NCI-H774 (cell line): ENCODE measurements at regions not wholly inside any gene's neighbourhood (a gene's known extent, or its start where the extent isn't known, plus 50 kb on each side); places are given as distances from the start of the nearest gene placed in this dataset.
"Not testable (repeated sequence)": the region's sequence is repeated elsewhere in the genome, so short reads cannot be mapped to it uniquely, and the experiment has no call there.

ENCODE experiments used
- DNase-seq: peaks from one replicate; lab custom pipeline; 2025; lab: John Stamatoyannopoulos, UW

GRCh38 chr6:81624453-81624852 is 128.0 kb downstream of the TENT5A start:
- DNase-seq = no peak

- no peak for DNase-seq
These were observed 129.2 kb downstream of the TENT5A start for GRCh38 chr6:81623106-81623759.

- no peak for DNase-seq
These were observed 130.6 kb downstream of the TENT5A start for GRCh38 chr6:81621816-81622395.

GRCh38 chr6:81614292-81614691 is 138.2 kb downstream of the TENT5A start:
- peak; percentile 90 for DNase-seq

- no peak for DNase-seq
These were observed 138.9 kb downstream of the TENT5A start for GRCh38 chr6:81613606-81614005.

GRCh38 chr6:81612136-81612535 is 140.3 kb downstream of the TENT5A start:
- DNase-seq = no peak

GRCh38 chr6:81609736-81610135 is 142.7 kb downstream of the TENT5A start:
- no peak for DNase-seq

GRCh38 chr6:81608776-81609175 is 143.7 kb downstream of the TENT5A start:
- no peak for DNase-seq

- no peak for DNase-seq
These were observed 145.5 kb downstream of the TENT5A start for GRCh38 chr6:81606965-81607381.

GRCh38 chr6:81605526-81605925 is 147.0 kb downstream of the TENT5A start:
- DNase-seq = no peak

- no peak for DNase-seq
These were observed 150.6 kb downstream of the TENT5A start for GRCh38 chr6:81601918-81602317.

GRCh38 chr6:81600488-81600887 is 152.0 kb downstream of the TENT5A start:
- DNase-seq = not testable (repeated sequence)

- no peak for DNase-seq
These were observed 158.0 kb downstream of the TENT5A start for GRCh38 chr6:81594501-81594900.

GRCh38 chr6:81590314-81590691 is 162.2 kb downstream of the TENT5A start:
- DNase-seq = no peak

- DNase-seq = peak; percentile 53
These were observed 162.8 kb downstream of the TENT5A start for GRCh38 chr6:81589465-81590313.

- not testable (repeated sequence) for DNase-seq
These were observed 166.8 kb downstream of the TENT5A start for GRCh38 chr6:81585686-81586085.

GRCh38 chr6:81584156-81584555 is 168.3 kb downstream of the TENT5A start:
- not testable (repeated sequence) for DNase-seq

GRCh38 chr6:81575442-81575841 is 177.0 kb downstream of the TENT5A start:
- DNase-seq = no peak

GRCh38 chr6:81572020-81572419 is 180.5 kb downstream of the TENT5A start:
- no peak for DNase-seq

GRCh38 chr6:81570681-81571080 is 181.8 kb downstream of the TENT5A start:
- no peak for DNase-seq

- DNase-seq = no peak
These were observed 183.5 kb downstream of the TENT5A start for GRCh38 chr6:81568973-81569372.

GRCh38 chr6:81565071-81565470 is 187.4 kb downstream of the TENT5A start:
- DNase-seq = no peak

- no peak for DNase-seq
These were observed 187.9 kb downstream of the TENT5A start for GRCh38 chr6:81564470-81565068.
